Transverse colon (tissue), 4 donors: ENCODE measurements at regions not wholly inside any gene's neighbourhood (a gene's known extent, or its start where the extent isn't known, plus 50 kb on each side); places are given as distances from the start of the nearest gene placed in this dataset.

ENCODE experiments used
- CTCF ChIP-seq, 5 experiments: fragments of 200-600 bp in 3 of 5; fragments of 450-650 bp in 2 of 5; sonication (generic) in 3 of 5; IDR thresholded peaks; 1 replicate in 2 of 5; 2 replicates in 3 of 5; pipeline ENCODE4 v1.5.1; 2016 to 2017; ENCODE audit warnings: antibody characterized with exemption in 5 of 5, inconsistent platforms in 3 of 5, mild to moderate bottlenecking in 2 of 5, moderate library complexity in 1 of 5
- POLR2A ChIP-seq: fragments of 450-650 bp; IDR thresholded peaks from one replicate; pipeline ENCODE4 v1.6.1; 2016; ENCODE audit warnings: antibody characterized with exemption, mild to moderate bottlenecking, moderate library complexity
- POLR2AphosphoS5 ChIP-seq, 3 donors: sonication (generic); formaldehyde crosslinking; IDR thresholded peaks; one replicate each; pipeline ENCODE4 v1.6.1; 2016; ENCODE audit warnings: antibody characterized with exemption in 3 of 3

GRCh38 chr7:135257-135653 is 57.1 kb upstream of the FAM20C start:
- TF ChIP-seq CTCF (IDR thresholded peaks at IDR 0.05) (no peak), POLR2A (no peak), POLR2AphosphoS5 (IDR thresholded peaks at IDR 0.05) (no peak)
